ENCODE measurements at regions not wholly inside any gene's neighbourhood (a gene's known extent, or its start where the extent isn't known, plus 50 kb on each side); places are given as distances from the start of the nearest gene placed in this dataset.
"Not testable (repeated sequence)": the region's sequence is repeated elsewhere in the genome, so short reads cannot be mapped to it uniquely, and the experiment has no call there.

- H3K27me3 Mint-ChIP-seq, result no peaks in the 10 kb centered on the region
- no peaks in the 10 kb centered on the region for H3K9me3 Mint-ChIP-seq
- peaks cover 8% of the 10 kb centered on the region for H3K4me1 Mint-ChIP-seq
- H3K36me3 Mint-ChIP-seq, result no peaks in the 10 kb centered on the region
- H3K27ac Mint-ChIP-seq, result no peak overlapping the region
- H3K4me3 Mint-ChIP-seq, result no peak overlapping the region
- DNase-seq, result no peak
Measured at GRCh38 chr22:22788460-22789037, 99.1 kb upstream of the IGLL5 start.

DNA sequence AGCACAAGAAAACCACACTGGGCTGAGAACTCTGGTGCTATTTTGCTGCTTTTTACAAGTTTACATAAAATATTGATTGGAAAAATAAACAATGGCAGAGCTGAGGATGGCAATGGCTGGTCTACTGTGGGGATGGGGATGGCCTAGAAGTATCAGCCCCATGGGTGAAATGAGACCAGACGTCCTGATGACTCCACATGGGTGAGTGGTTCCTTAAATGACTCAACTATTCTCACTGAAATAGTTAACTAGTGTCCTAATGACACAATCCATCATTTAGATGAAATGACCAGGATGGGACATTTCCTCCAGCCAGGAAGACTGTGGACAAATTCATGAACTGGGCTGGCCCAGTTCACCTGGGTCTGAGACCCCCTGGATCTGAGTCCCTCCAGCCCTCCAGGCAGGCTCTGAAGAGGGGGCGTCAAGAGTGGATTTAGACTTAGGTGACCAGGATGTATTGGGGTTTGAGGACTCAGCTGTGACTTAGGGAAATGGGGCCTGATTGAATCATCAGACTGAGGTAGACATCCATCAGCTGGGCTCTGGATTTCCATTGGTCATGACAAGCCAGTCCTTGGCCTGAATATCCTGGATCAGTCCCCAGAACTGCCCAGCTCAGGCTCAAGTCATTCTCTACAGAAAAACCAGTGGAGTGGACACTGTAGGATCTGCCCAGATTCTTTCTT, 98.2 kb upstream of the IGLL5 start:
- peaks cover 8% of the 10 kb centered on the region for H3K4me1 Mint-ChIP-seq
- DNase-seq, result no peak
- H3K4me3 Mint-ChIP-seq, result no peak overlapping the region
- H3K9me3 Mint-ChIP-seq, result no peaks in the 10 kb centered on the region
- no peaks in the 10 kb centered on the region for H3K36me3 Mint-ChIP-seq
- no peak overlapping the region for H3K27ac Mint-ChIP-seq
- no peaks in the 10 kb centered on the region for H3K27me3 Mint-ChIP-seq

DNA sequence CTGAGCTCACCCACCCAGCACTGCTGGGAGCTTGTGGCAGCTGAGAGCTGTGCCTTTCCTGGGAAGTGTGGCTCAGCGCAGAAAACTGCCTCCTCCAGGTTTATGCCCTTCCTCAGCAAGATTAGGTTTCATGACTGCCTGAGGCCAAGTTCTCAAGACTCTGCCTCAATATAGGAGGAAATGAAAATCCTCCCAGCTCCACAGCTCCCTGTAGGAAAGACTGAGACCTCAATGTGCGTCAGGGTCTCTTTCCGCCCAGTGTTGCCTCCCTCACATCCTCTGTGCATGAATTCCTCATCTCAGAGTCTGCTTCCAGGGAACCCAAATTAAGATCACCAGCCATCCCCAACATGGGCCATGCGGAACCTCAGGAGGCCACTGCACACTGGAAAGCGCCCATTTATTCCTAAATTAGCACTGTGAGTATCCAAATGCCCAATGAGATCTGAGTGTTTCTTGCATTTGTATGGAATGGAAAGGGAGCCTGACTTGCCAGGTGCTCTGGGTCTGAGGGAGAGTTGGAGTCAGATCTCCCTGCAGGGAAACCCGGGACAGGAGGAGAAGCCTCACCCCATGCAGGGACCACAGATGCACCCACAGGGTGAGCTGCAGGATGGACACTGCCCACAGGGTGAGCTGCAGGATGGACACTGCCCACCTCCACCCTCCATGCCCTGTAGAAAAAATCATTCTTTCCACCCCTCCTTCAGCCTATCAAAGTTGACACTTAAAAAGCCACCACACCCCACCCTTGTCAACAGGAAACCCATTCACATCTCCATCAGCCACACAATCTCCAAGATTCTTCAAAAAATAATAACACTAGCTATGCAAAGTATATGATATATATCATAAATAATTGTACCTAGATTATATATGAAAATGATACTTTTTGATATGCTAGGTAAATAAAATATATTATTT, 97.4 kb upstream of the IGLL5 start:
- no peaks in the 10 kb centered on the region for H3K9me3 Mint-ChIP-seq
- no peaks in the 10 kb centered on the region for H3K27me3 Mint-ChIP-seq
- H3K27ac Mint-ChIP-seq, result no peak overlapping the region

DNA sequence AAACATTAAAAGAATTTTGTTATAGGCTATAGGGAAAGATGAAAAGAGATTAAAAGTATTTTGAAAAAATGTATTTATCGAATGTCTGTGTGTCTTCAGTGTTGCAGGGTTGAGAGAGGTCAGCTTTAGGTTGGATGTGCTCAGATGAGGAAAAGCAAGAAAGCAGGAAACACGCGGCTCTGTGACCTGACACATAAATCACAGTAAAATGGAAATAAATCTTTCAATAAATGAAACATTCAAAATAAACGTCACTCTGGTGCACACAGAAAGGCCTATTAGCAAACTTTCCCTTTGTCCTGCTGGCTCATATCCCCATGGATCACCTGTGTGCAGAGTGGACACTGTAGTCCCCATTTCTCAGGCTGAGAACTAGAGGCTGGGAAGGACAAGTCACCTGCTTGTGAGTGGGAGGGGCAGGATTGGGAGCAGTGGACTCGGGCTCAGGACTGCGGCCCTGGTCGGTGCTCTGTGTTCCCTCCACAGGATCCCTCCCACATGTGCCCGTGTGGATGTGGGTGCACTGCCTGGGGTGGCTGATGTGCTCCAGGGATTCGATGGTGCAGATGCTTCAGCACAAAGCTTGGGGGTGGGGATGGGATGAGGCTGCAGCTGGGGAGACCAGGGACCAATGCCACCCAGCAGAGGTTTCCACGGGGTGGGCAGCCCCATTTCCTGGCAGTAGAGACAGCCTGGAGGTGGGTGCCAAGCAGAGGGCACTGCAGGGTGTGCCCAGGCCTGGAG, 96.0 kb upstream of the IGLL5 start:
- Mint-ChIP-seq H3K36me3 (no peaks in the 10 kb centered on the region), H3K9me3 (no peaks in the 10 kb centered on the region), H3K4me3 (no peak overlapping the region), H3K27ac (no peak overlapping the region), H3K4me1 (peaks cover 8% of the 10 kb centered on the region), H3K27me3 (no peaks in the 10 kb centered on the region)
- DNase-seq, result no peak

More for the DNA sequence above, 97.4 kb upstream of the IGLL5 start:
- DNase-seq, result no peak
- Mint-ChIP-seq H3K4me1 (peaks cover 8% of the 10 kb centered on the region), H3K4me3 (no peak overlapping the region), H3K36me3 (no peaks in the 10 kb centered on the region)

DNA sequence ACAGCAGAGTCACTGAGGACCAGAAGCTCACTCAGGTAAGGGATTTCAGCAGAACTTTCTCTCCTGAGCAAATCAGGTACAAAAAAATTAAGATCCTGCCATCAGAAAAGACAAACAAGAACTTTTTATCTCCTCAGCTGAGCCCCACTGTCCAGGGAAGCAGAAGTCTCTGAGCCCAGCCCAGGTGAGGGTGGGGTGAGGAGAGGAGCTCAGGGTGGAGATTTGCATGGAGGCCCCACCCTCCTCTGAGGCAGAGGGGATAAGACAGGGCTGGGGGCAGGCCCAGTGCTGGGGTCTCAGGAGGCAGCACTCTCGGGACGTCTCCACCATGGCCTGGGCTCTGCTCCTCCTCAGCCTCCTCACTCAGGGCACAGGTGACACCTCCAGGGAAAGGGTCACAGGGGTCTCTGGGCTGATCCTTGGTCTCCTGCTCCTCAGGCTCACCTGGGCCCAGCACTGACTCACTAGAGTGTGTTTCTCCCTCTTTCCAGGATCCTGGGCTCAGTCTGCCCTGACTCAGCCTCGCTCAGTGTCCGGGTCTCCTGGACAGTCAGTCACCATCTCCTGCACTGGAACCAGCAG, 95.3 kb upstream of the IGLL5 start:
- not testable (repeated sequence) for H3K4me1 Mint-ChIP-seq, H3K36me3 Mint-ChIP-seq, H3K27ac Mint-ChIP-seq, DNase-seq, H3K27me3 Mint-ChIP-seq, H3K9me3 Mint-ChIP-seq, H3K4me3 Mint-ChIP-seq

DNA sequence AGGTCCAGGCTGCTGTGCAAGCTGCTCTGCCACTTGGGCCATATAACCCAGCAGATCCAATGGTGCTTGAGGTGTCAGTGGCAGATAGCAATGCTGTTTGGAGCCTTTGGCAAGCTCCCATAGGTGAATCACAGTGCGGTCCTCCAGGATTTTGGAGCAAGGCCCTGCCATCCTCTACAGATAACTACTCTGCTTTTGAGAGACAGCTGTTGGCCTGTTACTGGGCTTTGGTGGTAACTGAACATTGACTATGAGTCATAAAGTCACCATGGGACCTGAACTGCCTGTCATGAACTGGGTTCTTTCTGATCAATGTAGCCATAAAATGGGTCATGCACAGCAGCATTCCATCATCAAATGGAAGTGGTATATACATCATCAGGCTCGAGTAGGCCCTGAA, 92.0 kb upstream of the IGLL5 start:
- H3K4me1 Mint-ChIP-seq, DNase-seq, H3K9me3 Mint-ChIP-seq, H3K27me3 Mint-ChIP-seq, H3K4me3 Mint-ChIP-seq, H3K36me3 Mint-ChIP-seq, H3K27ac Mint-ChIP-seq: not testable (repeated sequence)

DNA sequence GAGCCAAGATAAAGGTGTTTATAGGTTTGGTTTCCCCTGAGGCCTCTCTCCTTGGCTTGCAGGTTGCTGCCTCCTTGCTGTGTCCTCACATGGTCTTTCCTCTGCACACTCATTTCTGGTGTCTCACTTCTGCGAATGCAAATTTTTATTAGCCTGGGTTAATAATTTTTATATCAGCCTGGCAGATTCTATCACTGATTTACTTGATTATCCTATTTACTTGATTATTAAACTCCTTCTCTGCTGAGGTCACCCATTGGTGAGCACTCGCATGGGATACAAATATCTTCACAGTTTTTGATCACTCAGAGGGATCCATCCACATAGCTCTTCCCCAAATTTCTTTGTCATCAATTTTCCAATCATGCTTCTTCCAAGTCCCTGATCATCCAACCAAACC, 90.9 kb upstream of the IGLL5 start:
- Mint-ChIP-seq H3K36me3 (no peaks in the 10 kb centered on the region), H3K4me1 (no peaks in the 10 kb centered on the region), H3K27me3 (no peaks in the 10 kb centered on the region), H3K9me3 (no peaks in the 10 kb centered on the region), H3K27ac (no peak overlapping the region), H3K4me3 (no peak overlapping the region)
- DNase-seq, result no peak

DNA sequence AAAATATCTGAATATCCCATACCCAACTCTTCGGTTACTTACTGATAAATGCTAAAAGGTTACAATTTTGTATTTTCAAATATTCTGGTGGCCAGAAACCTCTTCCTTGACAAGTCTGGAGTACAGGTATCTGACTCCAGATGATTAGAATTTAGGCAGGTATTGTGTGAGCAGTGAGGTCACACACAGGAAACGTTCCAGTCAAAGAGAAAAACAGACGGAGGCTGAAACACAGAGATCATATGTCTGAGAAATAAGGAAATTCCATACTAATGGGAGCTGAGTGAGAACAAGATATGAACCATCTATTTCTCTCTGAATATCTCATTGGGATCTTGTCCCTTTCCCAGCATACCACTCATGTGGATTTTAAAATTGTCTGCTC, 89.4 kb upstream of the IGLL5 start:
- H3K36me3 Mint-ChIP-seq, result no peaks in the 10 kb centered on the region
- H3K4me1 Mint-ChIP-seq, result no peaks in the 10 kb centered on the region
- no peak for DNase-seq
- H3K27ac Mint-ChIP-seq, result no peak overlapping the region
- no peak overlapping the region for H3K4me3 Mint-ChIP-seq
- H3K27me3 Mint-ChIP-seq, result no peaks in the 10 kb centered on the region
- no peaks in the 10 kb centered on the region for H3K9me3 Mint-ChIP-seq

DNA sequence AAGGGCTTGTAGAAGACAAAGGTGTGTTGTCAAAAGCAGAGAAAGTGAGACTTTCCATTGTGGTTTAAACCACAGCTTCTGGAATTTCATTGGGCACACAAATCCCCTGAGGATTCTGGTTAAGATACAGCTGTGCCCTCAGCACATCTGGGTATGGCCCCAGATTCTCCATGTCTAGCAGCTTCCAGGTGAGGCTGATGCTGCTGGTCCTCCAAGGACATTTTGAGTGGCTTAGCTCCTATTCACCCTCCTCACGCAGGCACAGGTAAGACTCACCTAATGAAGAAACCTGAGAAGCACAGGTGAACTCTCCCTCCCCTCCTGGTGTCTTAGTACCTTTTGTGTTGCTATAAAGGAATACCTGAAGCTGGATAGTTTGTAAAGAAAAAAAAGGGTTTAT, 88.9 kb upstream of the IGLL5 start:
- Mint-ChIP-seq H3K4me1 (no peaks in the 10 kb centered on the region), H3K9me3 (no peaks in the 10 kb centered on the region), H3K4me3 (no peak overlapping the region), H3K36me3 (no peaks in the 10 kb centered on the region), H3K27ac (no peak overlapping the region), H3K27me3 (no peaks in the 10 kb centered on the region)
- no peak for DNase-seq

DNA sequence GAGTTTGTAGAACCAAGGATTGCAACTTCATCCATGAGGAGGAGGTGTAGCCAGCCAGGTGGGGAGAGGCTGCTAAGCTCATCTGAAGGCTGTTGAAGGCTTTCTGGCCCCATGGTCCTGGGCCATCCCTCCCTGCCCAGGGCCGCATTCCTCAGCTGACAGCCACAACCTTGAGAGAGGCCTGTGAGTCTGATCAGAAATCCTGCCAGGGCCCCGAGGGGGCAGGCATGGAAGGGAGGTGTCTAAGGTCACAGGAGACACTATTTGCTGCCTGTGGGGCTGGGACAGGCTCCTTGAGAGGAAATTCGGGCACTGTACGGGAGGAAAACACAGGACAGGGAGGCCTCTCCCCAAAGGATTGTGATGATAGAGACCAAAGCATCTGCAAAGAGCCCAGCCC, 88.1 kb upstream of the IGLL5 start:
- H3K4me3 Mint-ChIP-seq, result no peak overlapping the region
- DNase-seq, result no peak
- no peaks in the 10 kb centered on the region for H3K27me3 Mint-ChIP-seq
- H3K27ac Mint-ChIP-seq, result no peak overlapping the region
- H3K36me3 Mint-ChIP-seq, result no peaks in the 10 kb centered on the region
- H3K4me1 Mint-ChIP-seq, result no peaks in the 10 kb centered on the region
- no peaks in the 10 kb centered on the region for H3K9me3 Mint-ChIP-seq

DNA sequence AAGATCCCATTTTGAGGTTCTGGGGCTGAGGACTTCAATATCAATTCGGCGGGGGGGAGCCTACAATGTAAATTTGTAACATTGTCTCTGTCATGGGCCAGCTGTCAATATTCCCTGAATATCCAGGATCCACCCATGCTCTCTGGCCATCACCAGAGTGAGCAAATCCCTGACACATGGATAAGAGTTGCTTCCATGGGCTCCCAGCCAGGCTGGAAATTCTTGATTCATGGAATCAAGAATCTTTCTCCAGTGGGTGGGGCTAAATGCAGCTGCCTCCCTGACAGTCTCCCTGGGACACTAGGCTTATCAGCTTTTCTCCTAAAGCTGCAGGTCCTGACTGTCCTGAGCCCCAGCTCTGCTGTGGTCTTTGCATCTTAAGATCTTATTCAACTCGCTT, 86.9 kb upstream of the IGLL5 start:
- no peaks in the 10 kb centered on the region for H3K27me3 Mint-ChIP-seq
- DNase-seq, result no peak
- peaks cover 3% of the 10 kb centered on the region for H3K4me1 Mint-ChIP-seq
- H3K27ac Mint-ChIP-seq, result no peak overlapping the region
- no peak overlapping the region for H3K4me3 Mint-ChIP-seq
- H3K9me3 Mint-ChIP-seq, result no peaks in the 10 kb centered on the region
- H3K36me3 Mint-ChIP-seq, result no peaks in the 10 kb centered on the region

GRCh38 chr22:22802339-22802970, 85.2 kb upstream of the IGLL5 start:
- Mint-ChIP-seq H3K9me3 (no peaks in the 10 kb centered on the region), H3K27me3 (no peaks in the 10 kb centered on the region), H3K4me3 (no peak overlapping the region), H3K27ac (no peak overlapping the region), H3K36me3 (no peaks in the 10 kb centered on the region), H3K4me1 (peaks cover 3% of the 10 kb centered on the region)
- DNase-seq, result no peak

DNA sequence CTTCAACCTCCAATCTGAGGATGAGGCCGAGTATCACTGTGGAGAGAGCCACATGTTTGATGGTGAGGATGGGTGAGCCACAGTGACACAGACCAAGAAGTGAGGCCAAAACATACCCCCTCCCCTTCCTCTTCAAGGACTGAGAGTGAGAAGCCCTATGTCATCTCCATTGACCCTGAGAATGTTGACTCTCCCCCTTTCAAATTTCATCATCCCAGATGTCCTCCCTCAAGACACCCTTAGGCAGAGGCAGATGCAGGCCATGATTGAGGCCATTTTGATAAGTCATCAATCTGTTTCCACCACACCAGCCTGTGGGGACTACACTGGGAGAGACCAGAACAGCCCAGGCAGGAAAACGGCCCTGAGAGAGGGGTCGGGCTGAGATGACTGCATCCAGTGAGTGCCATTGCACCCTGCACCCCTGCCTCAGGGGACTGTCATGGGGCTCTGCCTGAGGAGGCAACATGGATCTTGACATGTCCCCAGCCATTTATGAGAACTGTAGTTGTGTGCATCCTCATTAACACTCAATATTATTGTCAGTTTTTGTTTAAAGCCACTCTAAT, 84.2 kb upstream of the IGLL5 start:
- no peak for DNase-seq
- H3K9me3 Mint-ChIP-seq, result no peaks in the 10 kb centered on the region
- H3K27me3 Mint-ChIP-seq, result no peaks in the 10 kb centered on the region
- no peaks in the 10 kb centered on the region for H3K36me3 Mint-ChIP-seq
- H3K4me1 Mint-ChIP-seq, result peaks cover 3% of the 10 kb centered on the region
- H3K4me3 Mint-ChIP-seq, result no peak overlapping the region
- H3K27ac Mint-ChIP-seq, result no peak overlapping the region

- peaks cover 20% of the 10 kb centered on the region for H3K4me1 Mint-ChIP-seq
- no peak overlapping the region for H3K4me3 Mint-ChIP-seq
- H3K27me3 Mint-ChIP-seq, result no peaks in the 10 kb centered on the region
- H3K9me3 Mint-ChIP-seq, result no peaks in the 10 kb centered on the region
- DNase-seq, result peak; percentile 75
- no peak overlapping the region for H3K27ac Mint-ChIP-seq
- H3K36me3 Mint-ChIP-seq, result no peaks in the 10 kb centered on the region
Measured at GRCh38 chr22:22810018-22810427, 77.6 kb upstream of the IGLL5 start.
